SK-N-MC (cell line): ENCODE measurements at regions not wholly inside any gene's neighbourhood (a gene's known extent, or its start where the extent isn't known, plus 50 kb on each side); places are given as distances from the start of the nearest gene placed in this dataset.
"Not testable (repeated sequence)": the region's sequence is repeated elsewhere in the genome, so short reads cannot be mapped to it uniquely, and the experiment has no call there.

ENCODE experiments used
- DNase-seq: peaks from one replicate; pipeline ENCODE4 v3.0.0-alpha.2; 2011; ENCODE audit warnings: low read depth, low spot score
- H3K27ac ChIP-seq: fragments of 200-600 bp; sonication (generic); 2 replicates; pipeline ENCODE4 v1.5.1; 2016; ENCODE audit warnings: mixed run types
- H3K36me3 ChIP-seq: fragments of 200-600 bp; sonication (generic); 2 replicates; pipeline ENCODE4 v1.6.1; 2017; ENCODE audit warnings: antibody characterized with exemption, low read length, mixed read lengths; ENCODE audit not compliant: insufficient read depth
- H3K4me3 ChIP-seq: fragments of 200-600 bp; sonication (generic); 2 replicates; pipeline ENCODE4 v1.5.1; 2016
- H3K9ac ChIP-seq: fragments of 200-600 bp; sonication (generic); 2 replicates; pipeline ENCODE4 v1.8.0; 2017; ENCODE audit warnings: mixed run types, mixed read lengths; ENCODE audit not compliant: insufficient read length
- H3K9me3 ChIP-seq: fragments of 200-600 bp; sonication (generic); 2 replicates; pipeline ENCODE4 v1.6.1; 2017; ENCODE audit warnings: low read depth, mild to moderate bottlenecking, antibody characterized with exemption, low read length, moderate library complexity, mixed read lengths
- EZH2 ChIP-seq: fragments of 200-600 bp; sonication (generic); IDR thresholded peaks from one replicate; pipeline ENCODE4 v1.6.1; 2017; ENCODE audit warnings: antibody characterized with exemption
- FOXP2 ChIP-seq: optimal IDR thresholded peaks from 2 replicates; pipeline ENCODE3; 2011; ENCODE audit warnings: mild to moderate bottlenecking, moderate library complexity; ENCODE audit not compliant: insufficient read depth; ENCODE audit errors: extremely low read length, control extremely low read depth
- POLR2AphosphoS5 ChIP-seq: IDR thresholded peaks from 2 replicates; pipeline ENCODE4 v1.6.1; 2012; ENCODE audit warnings: mild to moderate bottlenecking, low read depth, low read length, borderline replicate concordance

- no peaks in the 10 kb centered on the region for H3K9me3 ChIP-seq
- no peaks in the 10 kb centered on the region for H3K36me3 ChIP-seq
- DNase-seq: no peak
- TF ChIP-seq EZH2: no peak
- no peak for TF ChIP-seq FOXP2
- TF ChIP-seq POLR2AphosphoS5: no peak
- H3K9ac ChIP-seq: no peak overlapping the region
- H3K27ac ChIP-seq: no peak overlapping the region
- H3K4me3 ChIP-seq: no peak overlapping the region
Observed at GRCh38 chr18:65623676-65624075, 127.1 kb upstream of the CDH7 start.

- no peak for TF ChIP-seq FOXP2
- no peak for TF ChIP-seq EZH2
- no peak for TF ChIP-seq POLR2AphosphoS5
- Histone ChIP-seq H3K27ac (no peak overlapping the region), H3K36me3 (no peaks in the 10 kb centered on the region), H3K9ac (no peak overlapping the region), H3K4me3 (no peak overlapping the region), H3K9me3 (no peaks in the 10 kb centered on the region)
- DNase-seq: no peak
Observed at GRCh38 chr18:65622436-65622835, 128.4 kb upstream of the CDH7 start.

DNA sequence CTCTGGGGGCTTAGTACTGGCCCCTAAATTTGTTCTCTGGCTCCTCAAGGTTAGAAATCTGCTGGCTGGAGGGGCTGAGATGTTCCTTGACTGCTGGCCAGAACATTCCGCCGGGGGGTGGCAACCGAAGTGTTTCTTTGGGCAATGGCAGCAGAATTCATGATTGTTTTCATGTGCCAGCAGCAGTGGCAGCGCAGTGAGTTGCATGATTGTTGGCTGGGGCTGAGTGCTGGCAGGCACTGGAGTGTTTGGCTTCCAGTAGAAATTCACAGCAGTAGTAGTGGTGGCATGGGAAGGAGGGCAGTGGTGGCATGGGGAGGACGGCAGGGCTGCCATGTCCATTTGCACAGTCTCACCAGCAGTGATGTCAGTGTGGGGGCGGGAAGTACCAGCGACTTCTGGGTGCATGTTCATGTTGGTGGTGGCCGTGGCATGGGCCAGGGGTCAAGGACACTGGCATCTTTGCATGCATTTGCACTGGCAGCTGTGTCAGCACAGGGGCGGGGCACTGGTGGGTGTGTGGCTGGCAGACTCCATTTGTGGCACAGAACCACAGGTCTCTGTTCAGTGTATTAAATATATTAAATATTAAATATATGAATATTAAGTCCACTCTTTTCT is 130.6 kb upstream of the CDH7 start:
- Histone ChIP-seq H3K9me3 (no peaks in the 10 kb centered on the region), H3K36me3 (no peaks in the 10 kb centered on the region), H3K9ac (no peak overlapping the region), H3K4me3 (no peak overlapping the region), H3K27ac (no peak overlapping the region)
- no peak for TF ChIP-seq FOXP2
- no peak for TF ChIP-seq POLR2AphosphoS5
- TF ChIP-seq EZH2: no peak
- DNase-seq: no peak

DNA sequence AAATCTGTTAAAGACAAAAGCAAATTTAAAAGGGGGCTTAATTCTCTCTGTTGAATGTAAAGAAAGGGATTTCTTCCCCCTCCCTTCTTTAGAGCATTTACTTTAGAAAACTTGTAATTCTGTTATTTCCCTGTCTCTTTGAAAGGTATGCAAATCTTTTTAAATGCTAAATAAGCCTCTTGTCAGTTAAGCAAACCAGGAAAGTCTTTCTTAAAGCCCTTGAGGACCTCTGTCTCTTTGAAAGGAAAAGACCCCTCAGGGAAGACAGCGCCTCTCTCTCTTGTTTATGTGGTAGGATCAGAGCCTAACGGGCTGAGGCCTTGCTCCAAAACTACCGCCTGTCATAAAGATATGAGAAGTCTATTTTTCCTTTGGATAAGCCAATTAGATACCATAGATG is 139.9 kb upstream of the CDH7 start:
- no peak overlapping the region for H3K9ac ChIP-seq
- TF ChIP-seq EZH2 (no peak), FOXP2 (no peak), POLR2AphosphoS5 (no peak)
- peak; percentile 32 for DNase-seq
- no peak overlapping the region for H3K4me3 ChIP-seq
- H3K36me3 ChIP-seq: no peaks in the 10 kb centered on the region
- no peaks in the 10 kb centered on the region for H3K9me3 ChIP-seq
- peak overlapping the region; percentile 42; the same call in 1 of the 2 replicates for H3K27ac ChIP-seq

DNA sequence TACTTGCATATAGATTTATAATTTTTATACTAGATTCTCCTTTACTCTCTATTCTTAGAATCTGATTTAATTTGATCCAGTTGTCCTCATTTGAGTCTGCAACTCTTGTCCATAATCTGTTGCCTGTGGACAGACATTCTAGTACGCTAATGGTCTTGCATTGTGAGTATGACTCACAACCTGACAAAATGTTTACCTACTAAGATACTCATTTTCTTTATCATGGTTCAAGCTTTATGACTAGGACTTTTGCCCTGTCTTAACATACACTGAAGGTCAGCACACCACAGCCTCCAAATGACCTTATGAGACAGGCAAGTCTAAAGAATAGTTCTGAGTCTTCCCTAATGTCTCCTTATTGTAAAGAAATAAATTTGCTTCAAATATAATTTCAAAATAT is 142.3 kb upstream of the CDH7 start:
- Histone ChIP-seq H3K27ac (no peak overlapping the region), H3K9me3 (no peaks in the 10 kb centered on the region), H3K36me3 (no peaks in the 10 kb centered on the region), H3K9ac (no peak overlapping the region), H3K4me3 (no peak overlapping the region)
- no peak for DNase-seq
- no peak for TF ChIP-seq EZH2
- no peak for TF ChIP-seq FOXP2
- TF ChIP-seq POLR2AphosphoS5: no peak

DNA sequence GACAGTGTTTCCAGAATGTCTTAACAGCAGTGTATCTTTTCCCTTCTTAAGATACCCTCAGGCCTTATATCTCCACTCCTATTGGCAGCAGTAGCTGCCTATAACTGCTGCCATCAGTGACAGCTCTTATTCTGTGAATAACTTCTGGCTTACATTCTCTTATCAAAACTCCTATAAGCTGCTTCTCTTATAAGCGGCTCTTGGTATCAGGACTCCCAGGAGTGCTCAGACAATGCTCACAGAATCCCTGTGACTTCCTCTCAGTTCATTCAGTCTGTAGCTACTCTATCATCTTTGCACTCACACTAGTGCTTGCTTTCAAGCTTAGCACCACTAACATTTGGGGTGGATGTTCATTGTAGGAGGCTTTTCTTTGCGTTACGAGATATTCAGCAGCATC is 143.7 kb upstream of the CDH7 start:
- Histone ChIP-seq H3K9ac (no peak overlapping the region), H3K27ac (peak overlapping the region; percentile 54; the same call in 1 of the 2 replicates), H3K4me3 (no peak overlapping the region), H3K9me3 (no peaks in the 10 kb centered on the region), H3K36me3 (no peaks in the 10 kb centered on the region)
- peak; percentile 16 for DNase-seq
- TF ChIP-seq FOXP2: no peak
- no peak for TF ChIP-seq POLR2AphosphoS5
- TF ChIP-seq EZH2: no peak

- Histone ChIP-seq H3K27ac (peak overlapping the region; percentile 54), H3K9ac (no peak overlapping the region), H3K4me3 (no peak overlapping the region), H3K9me3 (no peaks in the 10 kb centered on the region), H3K36me3 (no peaks in the 10 kb centered on the region)
- DNase-seq: peak; percentile 61
- TF ChIP-seq FOXP2: no peak
- TF ChIP-seq EZH2: no peak
- no peak for TF ChIP-seq POLR2AphosphoS5
Observed at GRCh38 chr18:65606551-65607130, 144.2 kb upstream of the CDH7 start.

- not testable (repeated sequence) for H3K36me3 ChIP-seq, H3K9ac ChIP-seq, H3K27ac ChIP-seq, H3K4me3 ChIP-seq, H3K9me3 ChIP-seq, DNase-seq
Observed at GRCh38 chr18:65605352-65605751, 145.5 kb upstream of the CDH7 start.

GRCh38 chr18:65601775-65602174 is 149.0 kb upstream of the CDH7 start:
- DNase-seq: no peak
- Histone ChIP-seq H3K36me3 (no peaks in the 10 kb centered on the region), H3K4me3 (no peak overlapping the region), H3K27ac (no peak overlapping the region), H3K9ac (no peak overlapping the region), H3K9me3 (no peaks in the 10 kb centered on the region)
- TF ChIP-seq EZH2 (no peak), FOXP2 (no peak), POLR2AphosphoS5 (no peak)
